ENCODE measurements at regions not wholly inside any gene's neighbourhood (a gene's known extent, or its start where the extent isn't known, plus 50 kb on each side); places are given as distances from the start of the nearest gene placed in this dataset.

- no peak for TF ChIP-seq CTCF (IDR thresholded peaks at IDR 0.05)
- TF ChIP-seq POLR2A (IDR thresholded peaks at IDR 0.05): no peak
These were observed 127.2 kb upstream of the ATP1B1 start for GRCh38 chr1:168979276-168979675.

All from testis (tissue), 2 donors.